ENCODE measurements at regions not wholly inside any gene's neighbourhood (a gene's known extent, or its start where the extent isn't known, plus 50 kb on each side); places are given as distances from the start of the nearest gene placed in this dataset.

- CTCF ChIA-PET = no interaction called here
- no peaks in the 10 kb centered on the region for H3K4me1 Mint-ChIP-seq (ENCODE audit: low read depth)
- DNase-seq = no peak
- TF ChIP-seq CTCF (IDR thresholded peaks at IDR 0.05) = no peak
- H3K4me3 Mint-ChIP-seq = no peak overlapping the region
- POLR2A ChIA-PET = no interaction called here
- H3K27ac Mint-ChIP-seq = no peak overlapping the region
- no peaks in the 10 kb centered on the region for H3K9me3 Mint-ChIP-seq
- no peak for ATAC-seq
- no peaks in the 10 kb centered on the region for H3K27me3 Mint-ChIP-seq
- no peaks in the 10 kb centered on the region for H3K36me3 Mint-ChIP-seq (ENCODE audit: low read depth)
- intact Hi-C loops (cut with micrococcal nuclease) = no loop called here
Observed at GRCh38 chr13:70622796-70623195, 514.5 kb upstream of the KLHL1 start.

GRCh38 chr13:70619936-70620335 is 511.7 kb upstream of the KLHL1 start:
- no peak for TF ChIP-seq CTCF (IDR thresholded peaks at IDR 0.05)
- H3K4me1 Mint-ChIP-seq (ENCODE audit: low read depth) = no peaks in the 10 kb centered on the region
- no peak overlapping the region for H3K27ac Mint-ChIP-seq
- DNase-seq (no peak), ATAC-seq (no peak)
- no peaks in the 10 kb centered on the region for H3K9me3 Mint-ChIP-seq
- no peak overlapping the region for H3K4me3 Mint-ChIP-seq
- POLR2A ChIA-PET = interaction anchor here (0.6 kb wide), 1 partner anchor 18 kb away, joined by 4 read pairs; no protein-coding TSS in a partner anchor
- H3K36me3 Mint-ChIP-seq (ENCODE audit: low read depth) = no peaks in the 10 kb centered on the region
- no peaks in the 10 kb centered on the region for H3K27me3 Mint-ChIP-seq
- intact Hi-C loops (cut with micrococcal nuclease) = no loop called here
- CTCF ChIA-PET = no interaction called here

- no peaks in the 10 kb centered on the region for H3K36me3 Mint-ChIP-seq (ENCODE audit: low read depth)
- no peaks in the 10 kb centered on the region for H3K27me3 Mint-ChIP-seq
- intact Hi-C loops (cut with micrococcal nuclease) = no loop called here
- no peak for TF ChIP-seq CTCF (IDR thresholded peaks at IDR 0.05)
- ChIA-PET POLR2A (no interaction called here), CTCF (no interaction called here)
- DNase-seq = no peak
- H3K27ac Mint-ChIP-seq = no peak overlapping the region
- no peaks in the 10 kb centered on the region for H3K4me1 Mint-ChIP-seq (ENCODE audit: low read depth)
- no peak for ATAC-seq
- H3K4me3 Mint-ChIP-seq = no peak overlapping the region
- peaks cover 2% of the 10 kb centered on the region for H3K9me3 Mint-ChIP-seq
Observed at GRCh38 chr13:70616847-70617246, 508.6 kb upstream of the KLHL1 start.

GRCh38 chr13:70613295-70613694 is 505.0 kb upstream of the KLHL1 start:
- no peak for DNase-seq
- Mint-ChIP-seq H3K4me3 (no peak overlapping the region), H3K27ac (no peak overlapping the region), H3K9me3 (peaks cover 2% of the 10 kb centered on the region), H3K4me1 (ENCODE audit: low read depth) (no peaks in the 10 kb centered on the region), H3K27me3 (no peaks in the 10 kb centered on the region), H3K36me3 (ENCODE audit: low read depth) (no peaks in the 10 kb centered on the region)
- TF ChIP-seq CTCF (IDR thresholded peaks at IDR 0.05) = no peak
- CTCF ChIA-PET = no interaction called here
- ATAC-seq = no peak
- intact Hi-C loops (cut with micrococcal nuclease) = no loop called here
- POLR2A ChIA-PET = no interaction called here

GRCh38 chr13:70612881-70613280 is 504.6 kb upstream of the KLHL1 start:
- Mint-ChIP-seq H3K4me1 (ENCODE audit: low read depth) (no peaks in the 10 kb centered on the region), H3K4me3 (no peak overlapping the region), H3K36me3 (ENCODE audit: low read depth) (no peaks in the 10 kb centered on the region), H3K27ac (no peak overlapping the region), H3K9me3 (peaks cover 2% of the 10 kb centered on the region), H3K27me3 (no peaks in the 10 kb centered on the region)
- ChIA-PET CTCF (no interaction called here), POLR2A (no interaction called here)
- ATAC-seq (no peak), DNase-seq (no peak)
- TF ChIP-seq CTCF (IDR thresholded peaks at IDR 0.05) = no peak
- intact Hi-C loops (cut with micrococcal nuclease) = no loop called here

All from activated CD8-positive, alpha-beta T cell treated with anti-CD3 and anti-CD28 coated beads for 36 hours (primary cell).